Fibroblast of lung (primary cell): ENCODE measurements at regions not wholly inside any gene's neighbourhood (a gene's known extent, or its start where the extent isn't known, plus 50 kb on each side); places are given as distances from the start of the nearest gene placed in this dataset.

ENCODE experiments used
- DNase-seq, 2 donors: peaks; one replicate each; pipeline versions ENCODE4 v3.0.0 to v3.0.0-alpha.2; 2010; ENCODE audit warnings: low read depth in 2 of 2
- H2AFZ ChIP-seq: 2 replicates; pipeline ENCODE4 v1.5.1; 2012; ENCODE audit warnings: low read length, control low read depth, inconsistent platforms
- H3K27ac ChIP-seq: 2 replicates; pipeline ENCODE4 v1.5.1; 2011; ENCODE audit warnings: low read length, control low read depth; ENCODE audit not compliant: insufficient read depth
- H3K27me3 ChIP-seq: 2 replicates; pipeline ENCODE4 v1.5.1; 2011; ENCODE audit warnings: mild to moderate bottlenecking, low read length; ENCODE audit not compliant: control insufficient read depth, insufficient read depth
- H3K36me3 ChIP-seq: 2 replicates; pipeline ENCODE4 v1.5.1; 2011; ENCODE audit warnings: low read length; ENCODE audit not compliant: control insufficient read depth, insufficient read depth
- H3K4me1 ChIP-seq: 2 replicates; pipeline ENCODE4 v1.5.1; 2011; ENCODE audit warnings: low read length; ENCODE audit not compliant: control insufficient read depth, insufficient read depth; ENCODE audit errors: extremely low read depth
- H3K4me2 ChIP-seq: 2 replicates; pipeline ENCODE4 v1.5.1; 2011; ENCODE audit warnings: low read length, control low read depth; ENCODE audit not compliant: insufficient read depth; ENCODE audit errors: extremely low read depth
- H3K4me3 ChIP-seq, 4 experiments: fragments of 200-600 bp in 1 of 4; sonication (generic) in 1 of 4; replicated peaks in 1 of 4; 2 replicates each; pipeline ENCODE4 v1.5.1; 2011 to 2016; ENCODE audit warnings: low read length in 4 of 4, low read depth in 3 of 4, mild to moderate bottlenecking in 3 of 4, control low read depth in 2 of 4, inconsistent platforms in 1 of 4, mixed read lengths in 1 of 4; ENCODE audit not compliant: insufficient read depth in 1 of 4; ENCODE audit errors: control extremely low read depth in 1 of 4
- H3K79me2 ChIP-seq: 2 replicates; pipeline ENCODE4 v1.5.1; 2012; ENCODE audit warnings: mild to moderate bottlenecking, low read length, inconsistent platforms; ENCODE audit not compliant: control insufficient read depth, insufficient read depth
- H3K9ac ChIP-seq: 2 replicates; pipeline ENCODE4 v1.5.1; 2011; ENCODE audit warnings: mild to moderate bottlenecking, low read length, control low read depth; ENCODE audit not compliant: insufficient read depth
- H3K9me3 ChIP-seq: 2 replicates; pipeline ENCODE4 v1.5.1; 2012; ENCODE audit warnings: low read depth, low read length; ENCODE audit not compliant: control insufficient read depth, insufficient read depth
- H4K20me1 ChIP-seq: 2 replicates; pipeline ENCODE4 v1.5.1; 2011; ENCODE audit warnings: low read length; ENCODE audit not compliant: control insufficient read depth, insufficient read depth; ENCODE audit errors: extremely low read depth
- EZH2 ChIP-seq: IDR thresholded peaks from 2 replicates; pipeline ENCODE4 v1.5.1; 2012; ENCODE audit warnings: low read length, control low read depth, mild to moderate bottlenecking; ENCODE audit errors: missing control alignments
- TF ChIP-seq, protein P1 (sequence below), 2 donors: IDR thresholded peaks in 1 of 2; conservative IDR thresholded peaks in 1 of 2; 1 replicate in 1 of 2; 2 replicates in 1 of 2; pipeline ENCODE4 v1.5.1; 2011 to 2012; ENCODE audit warnings: low read length in 2 of 2, control low read depth in 1 of 2, inconsistent platforms in 1 of 2, low read depth in 1 of 2, mild to moderate bottlenecking in 1 of 2

DNA sequence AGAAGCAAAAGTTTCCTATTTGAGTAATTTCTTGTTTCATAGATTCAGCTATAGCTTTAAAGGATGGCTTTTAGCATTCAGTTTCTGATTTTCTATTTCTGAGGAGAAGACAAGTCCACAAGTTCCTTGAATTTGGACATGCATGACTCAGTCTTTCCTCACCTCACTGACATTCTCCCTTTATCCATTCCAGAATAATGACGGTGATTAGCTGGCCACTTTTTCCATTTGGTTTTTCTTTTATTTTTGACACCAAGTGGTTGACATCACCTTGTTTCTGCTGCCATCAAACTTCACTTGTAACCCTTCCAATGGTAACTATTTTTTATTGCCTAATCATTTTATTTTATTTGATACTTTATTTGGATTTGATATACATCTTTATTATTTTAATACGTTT lies 404.4 kb upstream of the KCNMB2 start:
- H3K9ac ChIP-seq, result no peak overlapping the region
- H2AFZ ChIP-seq, result no peak overlapping the region
- no peaks in the 10 kb centered on the region for H3K9me3 ChIP-seq
- DNase-seq, result peak in 1 of 2 donors; percentile 89
- H3K79me2 ChIP-seq, result no peaks in the 10 kb centered on the region
- no peaks in the 10 kb centered on the region for H3K4me1 ChIP-seq
- H3K4me3 ChIP-seq, result no peak overlapping the region
- no peak overlapping the region for H3K4me2 ChIP-seq
- TF ChIP-seq, protein P1, sequence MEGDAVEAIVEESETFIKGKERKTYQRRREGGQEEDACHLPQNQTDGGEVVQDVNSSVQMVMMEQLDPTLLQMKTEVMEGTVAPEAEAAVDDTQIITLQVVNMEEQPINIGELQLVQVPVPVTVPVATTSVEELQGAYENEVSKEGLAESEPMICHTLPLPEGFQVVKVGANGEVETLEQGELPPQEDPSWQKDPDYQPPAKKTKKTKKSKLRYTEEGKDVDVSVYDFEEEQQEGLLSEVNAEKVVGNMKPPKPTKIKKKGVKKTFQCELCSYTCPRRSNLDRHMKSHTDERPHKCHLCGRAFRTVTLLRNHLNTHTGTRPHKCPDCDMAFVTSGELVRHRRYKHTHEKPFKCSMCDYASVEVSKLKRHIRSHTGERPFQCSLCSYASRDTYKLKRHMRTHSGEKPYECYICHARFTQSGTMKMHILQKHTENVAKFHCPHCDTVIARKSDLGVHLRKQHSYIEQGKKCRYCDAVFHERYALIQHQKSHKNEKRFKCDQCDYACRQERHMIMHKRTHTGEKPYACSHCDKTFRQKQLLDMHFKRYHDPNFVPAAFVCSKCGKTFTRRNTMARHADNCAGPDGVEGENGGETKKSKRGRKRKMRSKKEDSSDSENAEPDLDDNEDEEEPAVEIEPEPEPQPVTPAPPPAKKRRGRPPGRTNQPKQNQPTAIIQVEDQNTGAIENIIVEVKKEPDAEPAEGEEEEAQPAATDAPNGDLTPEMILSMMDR (conservative IDR thresholded peaks at IDR 0.05 in 1 of 2, IDR thresholded peaks at IDR 0.05 in 1 of 2; ENCODE audit: low read depth in 1 of 2, low read length in 2 of 2), result no peak
- TF ChIP-seq EZH2, result no peak
- H3K27ac ChIP-seq, result no peak overlapping the region
- H3K27me3 ChIP-seq, result no peaks in the 10 kb centered on the region
- H4K20me1 ChIP-seq, result no peaks in the 10 kb centered on the region
- H3K36me3 ChIP-seq, result no peaks in the 10 kb centered on the region

DNA sequence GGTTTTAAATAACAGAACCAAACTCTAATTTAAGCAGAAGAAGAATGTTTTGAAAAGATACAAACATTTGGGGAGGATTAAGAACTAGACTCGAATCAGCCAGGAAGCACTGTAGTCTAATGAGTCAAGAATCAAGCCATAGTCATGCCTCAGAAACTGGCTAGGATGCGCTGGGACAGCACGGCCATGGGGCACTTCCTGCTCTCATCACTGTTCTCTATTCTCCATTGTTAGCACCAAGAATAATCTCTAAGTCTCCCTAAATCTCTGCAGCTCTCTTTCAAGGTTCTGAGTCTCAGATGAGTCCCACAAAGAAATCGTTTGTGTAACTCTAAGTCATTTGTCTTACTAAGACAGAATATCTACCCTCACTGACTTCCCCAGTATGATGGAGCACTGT lies 399.0 kb upstream of the KCNMB2 start:
- no peak for DNase-seq
- Histone ChIP-seq H4K20me1 (no peaks in the 10 kb centered on the region), H3K27ac (no peak overlapping the region), H3K9ac (no peak overlapping the region), H2AFZ (peak overlapping the region; percentile 66), H3K36me3 (no peaks in the 10 kb centered on the region), H3K4me3 (no peak overlapping the region), H3K4me1 (no peaks in the 10 kb centered on the region), H3K9me3 (no peaks in the 10 kb centered on the region), H3K4me2 (no peak overlapping the region), H3K27me3 (no peaks in the 10 kb centered on the region), H3K79me2 (no peaks in the 10 kb centered on the region)
- no peak for TF ChIP-seq EZH2
- TF ChIP-seq, protein P1 (conservative IDR thresholded peaks at IDR 0.05 in 1 of 2, IDR thresholded peaks at IDR 0.05 in 1 of 2; ENCODE audit: low read depth in 1 of 2, low read length in 2 of 2), result no peak

DNA sequence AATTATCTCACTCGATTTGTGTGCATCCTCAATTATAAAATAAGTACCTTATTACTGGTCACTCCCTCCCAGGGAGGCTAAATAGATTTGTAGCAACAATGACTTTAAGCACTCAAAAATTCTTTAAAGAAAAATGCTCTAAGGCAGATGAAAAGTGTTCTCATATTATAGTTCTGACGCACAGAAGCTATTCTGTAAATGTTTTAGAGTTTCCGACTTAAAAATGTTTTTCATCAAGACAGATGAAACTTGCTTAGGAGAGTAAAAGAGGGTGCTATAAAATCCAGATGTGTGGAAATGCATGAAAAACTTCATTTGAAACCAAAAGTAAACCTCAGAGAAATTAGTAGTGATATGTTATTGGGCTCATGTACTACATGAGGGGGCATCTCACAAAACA lies 398.4 kb upstream of the KCNMB2 start:
- TF ChIP-seq EZH2, result no peak
- TF ChIP-seq, protein P1 (conservative IDR thresholded peaks at IDR 0.05 in 1 of 2, IDR thresholded peaks at IDR 0.05 in 1 of 2; ENCODE audit: low read depth in 1 of 2, low read length in 2 of 2), result no peak
- no peaks in the 10 kb centered on the region for H3K79me2 ChIP-seq
- DNase-seq, result no peak
- H3K4me3 ChIP-seq, result no peak overlapping the region
- H3K27ac ChIP-seq, result no peak overlapping the region
- H3K9ac ChIP-seq, result no peak overlapping the region
- H3K4me2 ChIP-seq, result no peak overlapping the region
- no peaks in the 10 kb centered on the region for H3K36me3 ChIP-seq
- H3K4me1 ChIP-seq, result no peaks in the 10 kb centered on the region
- H3K9me3 ChIP-seq, result no peaks in the 10 kb centered on the region
- H3K27me3 ChIP-seq, result no peaks in the 10 kb centered on the region
- no peak overlapping the region for H2AFZ ChIP-seq
- H4K20me1 ChIP-seq, result no peaks in the 10 kb centered on the region
